Stomach (tissue), 4 donors: ENCODE measurements at regions not wholly inside any gene's neighbourhood (a gene's known extent, or its start where the extent isn't known, plus 50 kb on each side); places are given as distances from the start of the nearest gene placed in this dataset.

ENCODE experiments used
- POLR2A ChIP-seq, 4 donors: fragments of 450-650 bp; IDR thresholded peaks; one replicate each; pipeline ENCODE4 v1.6.1; 2016; ENCODE audit warnings: antibody characterized with exemption in 4 of 4, control low read depth in 2 of 4, mild to moderate bottlenecking in 1 of 4, moderate library complexity in 1 of 4
- TF ChIP-seq, protein P1 (sequence below), 7 experiments: fragments of 450-650 bp in 4 of 7; fragments of 200-600 bp in 3 of 7; sonication (generic) in 3 of 7; IDR thresholded peaks; one replicate each; pipeline ENCODE4 v1.5.1; 2016 to 2019; ENCODE audit warnings: antibody characterized with exemption in 7 of 7, control low read depth in 2 of 7, mild to moderate bottlenecking in 1 of 7

DNA sequence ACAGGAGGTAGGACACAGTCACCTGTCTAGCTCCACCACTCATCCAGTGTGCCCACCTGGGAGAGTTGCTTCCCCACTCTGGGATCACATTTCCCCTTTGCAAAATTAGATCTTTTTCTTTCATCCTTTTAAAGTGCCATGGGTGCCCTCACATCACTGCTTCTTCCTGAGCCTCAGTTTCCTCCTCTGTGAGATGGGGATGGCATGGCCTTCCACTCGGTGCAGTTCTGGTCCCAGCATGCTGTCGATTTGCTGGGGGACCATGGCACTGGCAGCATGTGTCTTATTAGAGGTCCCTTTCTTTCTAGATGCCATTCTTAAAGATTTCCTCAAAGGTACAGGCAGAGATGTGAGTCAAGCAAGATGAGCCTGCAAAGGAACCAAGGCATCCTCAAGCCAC is 158.3 kb upstream of the ZMIZ1 start:
- TF ChIP-seq, protein P1, sequence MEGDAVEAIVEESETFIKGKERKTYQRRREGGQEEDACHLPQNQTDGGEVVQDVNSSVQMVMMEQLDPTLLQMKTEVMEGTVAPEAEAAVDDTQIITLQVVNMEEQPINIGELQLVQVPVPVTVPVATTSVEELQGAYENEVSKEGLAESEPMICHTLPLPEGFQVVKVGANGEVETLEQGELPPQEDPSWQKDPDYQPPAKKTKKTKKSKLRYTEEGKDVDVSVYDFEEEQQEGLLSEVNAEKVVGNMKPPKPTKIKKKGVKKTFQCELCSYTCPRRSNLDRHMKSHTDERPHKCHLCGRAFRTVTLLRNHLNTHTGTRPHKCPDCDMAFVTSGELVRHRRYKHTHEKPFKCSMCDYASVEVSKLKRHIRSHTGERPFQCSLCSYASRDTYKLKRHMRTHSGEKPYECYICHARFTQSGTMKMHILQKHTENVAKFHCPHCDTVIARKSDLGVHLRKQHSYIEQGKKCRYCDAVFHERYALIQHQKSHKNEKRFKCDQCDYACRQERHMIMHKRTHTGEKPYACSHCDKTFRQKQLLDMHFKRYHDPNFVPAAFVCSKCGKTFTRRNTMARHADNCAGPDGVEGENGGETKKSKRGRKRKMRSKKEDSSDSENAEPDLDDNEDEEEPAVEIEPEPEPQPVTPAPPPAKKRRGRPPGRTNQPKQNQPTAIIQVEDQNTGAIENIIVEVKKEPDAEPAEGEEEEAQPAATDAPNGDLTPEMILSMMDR (IDR thresholded peaks at IDR 0.05), result no peak
- no peak for TF ChIP-seq POLR2A (IDR thresholded peaks at IDR 0.05)
